ENCODE measurements at regions not wholly inside any gene's neighbourhood (a gene's known extent, or its start where the extent isn't known, plus 50 kb on each side); places are given as distances from the start of the nearest gene placed in this dataset.

- Histone ChIP-seq H3K27ac (ENCODE audit: low read depth, low read length) (no peak overlapping the region), H3K4me2 (ENCODE audit: low read depth, low read length, poor library complexity, severe bottlenecking) (no peak overlapping the region), H3K9ac (ENCODE audit: low read length) (no peak overlapping the region), H3K79me2 (ENCODE audit: insufficient read depth, low read length) (no peaks in the 10 kb centered on the region), H3K9me3 (ENCODE audit: insufficient read depth, low read length) (no peaks in the 10 kb centered on the region), H3K9me2 (replicated peaks; ENCODE audit: insufficient read depth, low read length) (no peaks in the 10 kb centered on the region), H3F3A (ENCODE audit: insufficient read depth) (no peaks in the 10 kb centered on the region), H3K27me3 (ENCODE audit: low read length) (no peaks in the 10 kb centered on the region), H4K20me1 (ENCODE audit: low read depth, low read length) (no peaks in the 10 kb centered on the region), H2AFZ (ENCODE audit: low read depth, low read length, severe bottlenecking) (no peak overlapping the region), H3K36me3 (ENCODE audit: low read length) (no peaks in the 10 kb centered on the region), H3K4me3 (ENCODE audit: insufficient read depth, low read length, poor library complexity, severe bottlenecking) (no peak overlapping the region)
- no peak for TF ChIP-seq CTCF (IDR thresholded peaks at IDR 0.05; ENCODE audit: insufficient read depth, low read length, poor library complexity, severe bottlenecking)
- TF ChIP-seq EZH2phosphoT487 (conservative IDR thresholded peaks at IDR 0.05; ENCODE audit: low read length), result no peak
Measured at GRCh38 chr2:17124575-17125318, 393.5 kb downstream of the RAD51AP2 start.

- Histone ChIP-seq H2AFZ (ENCODE audit: low read depth, low read length, severe bottlenecking) (no peak overlapping the region), H3K27ac (ENCODE audit: low read depth, low read length) (no peak overlapping the region), H3K79me2 (ENCODE audit: insufficient read depth, low read length) (no peaks in the 10 kb centered on the region), H4K20me1 (ENCODE audit: low read depth, low read length) (no peaks in the 10 kb centered on the region), H3K4me2 (ENCODE audit: low read depth, low read length, poor library complexity, severe bottlenecking) (no peak overlapping the region), H3K36me3 (ENCODE audit: low read length) (no peaks in the 10 kb centered on the region), H3K4me3 (ENCODE audit: insufficient read depth, low read length, poor library complexity, severe bottlenecking) (no peak overlapping the region), H3K27me3 (ENCODE audit: low read length) (no peaks in the 10 kb centered on the region), H3K9ac (ENCODE audit: low read length) (no peak overlapping the region), H3K9me3 (ENCODE audit: insufficient read depth, low read length) (no peaks in the 10 kb centered on the region), H3F3A (ENCODE audit: insufficient read depth) (no peaks in the 10 kb centered on the region), H3K9me2 (replicated peaks; ENCODE audit: insufficient read depth, low read length) (no peaks in the 10 kb centered on the region)
- TF ChIP-seq CTCF (IDR thresholded peaks at IDR 0.05; ENCODE audit: insufficient read depth, low read length, poor library complexity, severe bottlenecking) (no peak), EZH2phosphoT487 (conservative IDR thresholded peaks at IDR 0.05; ENCODE audit: low read length) (no peak)
Measured at GRCh38 chr2:17122887-17123501, 395.2 kb downstream of the RAD51AP2 start.

- Histone ChIP-seq H3K27me3 (ENCODE audit: low read length) (no peaks in the 10 kb centered on the region), H3K27ac (ENCODE audit: low read depth, low read length) (no peak overlapping the region)
Measured at GRCh38 chr2:17115466-17115865, 402.8 kb downstream of the RAD51AP2 start.

More at GRCh38 chr2:17115466-17115865, 402.8 kb downstream of the RAD51AP2 start:
- H3K79me2 ChIP-seq (ENCODE audit: insufficient read depth, low read length), result no peaks in the 10 kb centered on the region
- no peaks in the 10 kb centered on the region for H3K36me3 ChIP-seq (ENCODE audit: low read length)
- H3F3A ChIP-seq (ENCODE audit: insufficient read depth), result no peaks in the 10 kb centered on the region
- H3K4me2 ChIP-seq (ENCODE audit: low read depth, low read length, poor library complexity, severe bottlenecking), result no peak overlapping the region
- no peak for TF ChIP-seq EZH2phosphoT487 (conservative IDR thresholded peaks at IDR 0.05; ENCODE audit: low read length)
- TF ChIP-seq CTCF (IDR thresholded peaks at IDR 0.05; ENCODE audit: insufficient read depth, low read length, poor library complexity, severe bottlenecking), result no peak
- no peaks in the 10 kb centered on the region for H4K20me1 ChIP-seq (ENCODE audit: low read depth, low read length)
- H3K4me3 ChIP-seq (ENCODE audit: insufficient read depth, low read length, poor library complexity, severe bottlenecking), result no peak overlapping the region
- no peaks in the 10 kb centered on the region for H3K9me2 ChIP-seq (replicated peaks; ENCODE audit: insufficient read depth, low read length)
- H3K9ac ChIP-seq (ENCODE audit: low read length), result no peak overlapping the region
- H3K9me3 ChIP-seq (ENCODE audit: insufficient read depth, low read length), result no peaks in the 10 kb centered on the region
- no peak overlapping the region for H2AFZ ChIP-seq (ENCODE audit: low read depth, low read length, severe bottlenecking)

All from SU-DHL-6 (cell line).